ENCODE measurements at regions not wholly inside any gene's neighbourhood (a gene's known extent, or its start where the extent isn't known, plus 50 kb on each side); places are given as distances from the start of the nearest gene placed in this dataset.
A peak's percentile ranks its signal among the peaks of the same experiment; 100 is the strongest.

DNA sequence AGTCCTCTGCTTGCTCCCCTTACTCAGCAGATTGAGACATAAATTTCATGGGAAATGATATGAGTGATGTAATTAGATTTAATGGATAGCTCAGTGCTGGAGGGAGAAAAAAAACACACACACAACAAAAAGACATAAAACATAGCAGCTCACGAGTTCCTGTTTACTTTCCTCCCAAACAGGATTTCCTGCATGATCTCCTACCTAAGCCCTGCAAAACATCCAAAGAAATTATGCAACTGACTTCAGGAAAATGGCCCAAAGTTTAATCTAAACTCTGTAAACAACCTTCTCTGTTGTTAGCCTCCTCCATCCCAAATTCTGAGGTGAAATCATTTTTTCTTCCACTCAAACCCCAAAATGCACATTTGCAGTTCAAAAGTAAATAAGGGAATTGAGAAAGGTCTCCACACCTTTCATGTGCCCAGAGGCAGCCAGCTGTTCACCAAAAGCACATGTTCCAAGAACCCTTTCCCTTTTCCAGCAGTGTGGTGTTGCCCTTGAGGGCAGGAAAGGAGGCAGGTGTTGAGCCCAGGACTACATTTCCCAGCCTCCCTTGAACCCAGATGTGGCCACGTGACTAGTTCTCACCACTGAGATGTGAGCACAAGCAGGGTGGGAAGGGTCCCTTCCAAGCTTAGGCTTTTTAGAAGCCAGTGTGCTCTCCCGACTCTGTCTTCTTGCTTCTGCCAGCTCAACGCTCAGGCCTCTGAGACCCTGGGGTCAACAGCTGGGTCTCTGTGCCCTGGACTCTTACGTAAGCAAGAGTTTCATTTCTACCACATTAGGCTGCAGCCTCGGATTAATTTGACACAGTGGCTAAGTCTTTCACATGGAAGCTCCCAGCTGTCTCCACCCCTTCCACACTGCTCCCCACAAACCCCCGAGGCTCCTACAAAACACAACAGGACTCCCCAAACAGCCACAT, 301.2 kb downstream of the CTTN start:
- Histone ChIP-seq H3K4me1 (0 out of 2 replicates have a peak, but pooled peaks cover 3% of the 10 kb centered on the region), H3K9me3 (no peaks in the 10 kb centered on the region; the same call in 1 of the 2 replicates), H3K4me3 (ENCODE audit: low read depth, low read length) (no peak overlapping the region), H3K27me3 (no peaks in the 10 kb centered on the region), H3K36me3 (no peaks in the 10 kb centered on the region)
- DNase-seq = peak; percentile 38
- no peak for TF ChIP-seq CTCF (IDR thresholded peaks at IDR 0.05; ENCODE audit: low read depth, low read length)

- DNase-seq = no peak
- Histone ChIP-seq H3K27me3 (no peaks in the 10 kb centered on the region), H3K36me3 (no peaks in the 10 kb centered on the region), H3K9me3 (no peaks in the 10 kb centered on the region; the same call in 1 of the 2 replicates), H3K4me3 (ENCODE audit: low read depth, low read length) (no peak overlapping the region), H3K4me1 (0 out of 2 replicates have a peak, but pooled peaks cover 3% of the 10 kb centered on the region)
- no peak for TF ChIP-seq CTCF (IDR thresholded peaks at IDR 0.05; ENCODE audit: low read depth, low read length)
Measured at GRCh38 chr11:70700453-70700852, 302.1 kb downstream of the CTTN start.

DNA sequence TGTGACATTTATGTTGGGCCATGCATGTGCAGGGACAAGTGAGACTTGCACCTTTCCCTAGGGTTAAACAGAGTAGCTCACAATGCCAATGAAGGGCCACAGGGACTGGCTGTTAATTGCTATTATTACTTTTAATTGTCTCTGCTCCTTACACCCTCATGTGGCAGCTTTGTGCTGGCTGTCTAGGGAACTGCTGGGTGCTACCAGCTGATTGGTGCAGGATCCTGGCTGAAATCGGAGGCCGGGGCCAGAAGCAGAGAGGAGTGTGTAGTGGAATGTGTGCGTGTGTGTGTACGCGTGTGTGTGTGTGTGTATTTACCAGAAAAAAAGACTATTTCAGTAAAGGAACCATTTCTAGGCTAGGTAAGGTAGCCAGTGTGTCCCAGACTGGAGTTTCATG, 302.5 kb downstream of the CTTN start:
- H3K4me3 ChIP-seq (ENCODE audit: low read depth, low read length) = no peak overlapping the region
- no peaks in the 10 kb centered on the region for H3K27me3 ChIP-seq
- no peaks in the 10 kb centered on the region for H3K36me3 ChIP-seq
- no peak for TF ChIP-seq CTCF (IDR thresholded peaks at IDR 0.05; ENCODE audit: low read depth, low read length)
- 0 out of 2 replicates have a peak, but pooled peaks cover 3% of the 10 kb centered on the region for H3K4me1 ChIP-seq
- no peaks in the 10 kb centered on the region; the same call in 1 of the 2 replicates for H3K9me3 ChIP-seq
- no peak for DNase-seq

DNA sequence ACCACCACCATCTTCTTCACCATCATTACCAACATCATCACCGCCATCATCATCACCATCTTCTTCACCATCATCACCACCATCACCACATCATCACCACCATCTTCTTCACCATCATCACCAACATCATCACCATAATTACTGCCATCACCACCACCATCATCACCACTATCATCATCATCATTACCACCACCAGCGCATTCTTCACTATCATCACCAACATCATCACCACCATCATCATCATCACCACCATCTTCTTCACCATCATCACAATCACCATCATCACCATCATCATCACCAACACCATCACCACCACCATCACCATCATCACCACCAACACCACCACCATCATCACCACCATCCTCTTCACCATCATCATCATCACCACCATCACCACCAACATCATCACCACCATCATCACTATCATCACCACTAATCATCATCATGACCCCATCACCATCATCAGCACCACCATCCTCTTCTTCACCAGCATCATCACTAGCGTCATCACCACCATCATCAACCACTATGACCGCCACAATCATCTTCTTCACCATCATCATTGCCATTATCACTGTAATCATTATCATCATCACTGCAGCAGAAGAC, 303.8 kb downstream of the CTTN start:
- TF ChIP-seq CTCF (IDR thresholded peaks at IDR 0.05; ENCODE audit: low read depth, low read length) = no peak
- H3K36me3 ChIP-seq = no peaks in the 10 kb centered on the region
- DNase-seq = no peak

DNA sequence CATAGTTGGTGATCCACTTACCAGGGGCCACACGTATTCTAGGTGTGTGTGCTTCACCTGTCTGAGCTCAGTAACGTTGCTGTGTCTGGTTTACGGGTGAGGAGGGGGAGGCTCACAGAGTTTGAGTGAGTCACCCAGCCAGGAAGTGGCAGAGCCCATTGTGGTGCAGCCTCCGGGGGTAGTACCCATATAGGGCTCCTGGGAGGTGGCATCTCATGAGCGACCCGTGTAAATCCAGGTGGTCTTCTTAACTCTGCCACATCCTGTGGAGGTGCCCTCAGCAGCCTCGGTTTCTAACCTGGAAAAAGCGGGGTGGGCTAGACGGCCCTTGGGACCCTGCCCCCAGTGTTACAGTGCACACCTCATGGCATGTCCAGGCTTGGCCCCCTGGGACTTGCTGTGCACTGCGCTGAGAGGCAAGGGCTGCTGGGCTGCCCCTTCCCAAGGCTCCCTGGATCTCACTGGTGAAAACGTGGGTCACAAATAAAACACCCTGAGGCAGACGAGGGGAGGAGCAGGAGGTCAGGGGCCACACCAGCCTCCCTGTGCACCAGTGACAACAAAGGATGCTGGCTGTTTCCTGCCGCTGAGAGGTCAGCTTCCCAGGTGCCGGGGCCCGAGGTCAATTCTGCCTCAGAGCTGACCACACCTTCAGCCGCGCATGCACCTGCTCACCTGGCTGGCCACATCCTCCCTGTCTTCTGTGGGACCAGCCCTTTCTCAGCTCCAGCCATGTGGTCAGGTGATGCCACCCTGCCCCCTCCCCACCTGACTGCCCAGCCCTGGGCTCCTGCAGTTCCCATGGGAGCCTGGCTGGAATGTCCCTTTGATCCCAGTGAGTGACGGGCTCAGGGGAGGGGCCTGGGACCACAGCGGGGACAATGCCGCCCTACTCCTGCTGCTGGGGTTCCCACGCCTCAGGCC, 305.1 kb downstream of the CTTN start:
- Histone ChIP-seq H3K9me3 (no peaks in the 10 kb centered on the region; the same call in 1 of the 2 replicates), H3K4me3 (ENCODE audit: low read depth, low read length) (no peak overlapping the region), H3K36me3 (no peaks in the 10 kb centered on the region), H3K27me3 (no peaks in the 10 kb centered on the region), H3K4me1 (0 out of 2 replicates have a peak, but pooled peaks cover 3% of the 10 kb centered on the region)
- no peak for DNase-seq
- TF ChIP-seq CTCF (IDR thresholded peaks at IDR 0.05; ENCODE audit: low read depth, low read length) = no peak

More for the DNA sequence above, 303.8 kb downstream of the CTTN start:
- H3K4me3 ChIP-seq (ENCODE audit: low read depth, low read length) = no peak overlapping the region
- H3K9me3 ChIP-seq = no peaks in the 10 kb centered on the region; the same call in 1 of the 2 replicates
- no peaks in the 10 kb centered on the region for H3K27me3 ChIP-seq
- H3K4me1 ChIP-seq = 0 out of 2 replicates have a peak, but pooled peaks cover 3% of the 10 kb centered on the region

All from BE2C (cell line).